SKM-1 treated with dmso at 0.1 percent for 144 hours (cell line): ENCODE measurements at regions not wholly inside any gene's neighbourhood (a gene's known extent, or its start where the extent isn't known, plus 50 kb on each side); places are given as distances from the start of the nearest gene placed in this dataset.

Experiments used
- DNase-seq: peaks from one replicate; lab custom pipeline; 2025; ENCODE audit not compliant: unreplicated experiment; lab: John Stamatoyannopoulos, UW

- DNase-seq = no peak
These were observed 183.6 kb upstream of the ARSJ start for GRCh38 chr4:114163051-114163450.

- no peak for DNase-seq
These were observed 194.5 kb upstream of the ARSJ start for GRCh38 chr4:114173968-114174367.

- no peak for DNase-seq
These were observed 198.2 kb upstream of the ARSJ start for GRCh38 chr4:114177628-114178027.

GRCh38 chr4:114178392-114178791 is 198.9 kb upstream of the ARSJ start:
- DNase-seq = no peak

GRCh38 chr4:114180481-114180880 is 201.0 kb upstream of the ARSJ start:
- peak; percentile 2 for DNase-seq

GRCh38 chr4:114184901-114185300 is 205.5 kb upstream of the ARSJ start:
- DNase-seq = no peak

- no peak for DNase-seq
These were observed 208.1 kb upstream of the ARSJ start for GRCh38 chr4:114187592-114187991.

- DNase-seq = no peak
These were observed 212.0 kb upstream of the ARSJ start for GRCh38 chr4:114191496-114191895.

- no peak for DNase-seq
These were observed 213.4 kb upstream of the ARSJ start for GRCh38 chr4:114192854-114193253.

- no peak for DNase-seq
These were observed 214.4 kb upstream of the ARSJ start for GRCh38 chr4:114193624-114194399.

- DNase-seq = no peak
These were observed 217.2 kb upstream of the ARSJ start for GRCh38 chr4:114196606-114197005.

- DNase-seq = no peak
These were observed 220.6 kb upstream of the ARSJ start for GRCh38 chr4:114200026-114200425.

GRCh38 chr4:114205261-114205660 is 225.8 kb upstream of the ARSJ start:
- DNase-seq = no peak

GRCh38 chr4:114208574-114209151 is 229.2 kb upstream of the ARSJ start:
- no peak for DNase-seq

GRCh38 chr4:114209584-114209983 is 230.1 kb upstream of the ARSJ start:
- no peak for DNase-seq

- DNase-seq = no peak
These were observed 232.1 kb upstream of the ARSJ start for GRCh38 chr4:114211556-114211955.

GRCh38 chr4:114217150-114217817 is 237.8 kb upstream of the ARSJ start:
- DNase-seq = no peak

GRCh38 chr4:114223580-114223979 is 244.1 kb upstream of the ARSJ start:
- DNase-seq = no peak

GRCh38 chr4:114225436-114225835 is 246.0 kb upstream of the ARSJ start:
- DNase-seq = no peak

GRCh38 chr4:114226179-114226578 is 246.7 kb upstream of the ARSJ start:
- no peak for DNase-seq

GRCh38 chr4:114226968-114227760 is 247.7 kb upstream of the ARSJ start:
- DNase-seq = no peak
